WTC11 (cell line): ENCODE measurements at regions not wholly inside any gene's neighbourhood (a gene's known extent, or its start where the extent isn't known, plus 50 kb on each side); places are given as distances from the start of the nearest gene placed in this dataset.

ENCODE experiments used
- ATAC-seq: fragments of 200-7000 bp; cut with Tn5 transposase; 2 replicates; pipeline ENCODE4 v1.10.0; 2021; ENCODE audit warnings: mild to moderate bottlenecking, moderate library complexity
- CTCF ChIA-PET: fragments of 300-600 bp; sonication (Branson Sonifier 250); formaldehyde crosslinking; loops from one replicate; lab custom pipeline; 2021; ENCODE audit warnings: antibody characterized with exemption; lab: Charles Lee
- POLR2A ChIA-PET: fragments of 350-600 bp; sonication (Branson Sonifier 250); formaldehyde crosslinking; loops from one replicate; lab custom pipeline; 2021; ENCODE audit warnings: antibody characterized with exemption; lab: Charles Lee
- DNase-seq: peaks from one replicate; pipeline ENCODE4 v3.0.0; 2021; ENCODE audit warnings: low spot score
- H3K27ac Mint-ChIP-seq: 2 replicates; pipeline ENCODE4 v1.8.0; 2021; ENCODE audit warnings: mixed read lengths
- H3K27me3 Mint-ChIP-seq: 2 replicates; pipeline ENCODE4 v1.8.0; 2021; ENCODE audit warnings: low read depth, mild to moderate bottlenecking, moderate library complexity, mixed read lengths
- H3K36me3 Mint-ChIP-seq: 2 replicates; pipeline ENCODE4 v1.8.0; 2021; ENCODE audit warnings: mixed read lengths
- H3K4me1 Mint-ChIP-seq: 2 replicates; pipeline ENCODE4 v1.8.0; 2022; ENCODE audit warnings: mixed read lengths
- H3K4me3 Mint-ChIP-seq: 2 replicates; pipeline ENCODE4 v1.8.0; 2021; ENCODE audit warnings: mild to moderate bottlenecking, moderate library complexity, mixed read lengths
- H3K9me3 Mint-ChIP-seq: 2 replicates; pipeline ENCODE4 v1.8.0; 2021; ENCODE audit warnings: mixed read lengths
- ETV6 ChIP-seq: sonication (generic); formaldehyde crosslinking; IDR thresholded peaks from 2 replicates; pipeline ENCODE4 v1.8.1; 2022; ENCODE audit warnings: mild to moderate bottlenecking, missing genetic modification reagents
- FOXK1 ChIP-seq: sonication (generic); formaldehyde crosslinking; IDR thresholded peaks from 2 replicates; pipeline ENCODE4 v1.8.0; 2022; ENCODE audit warnings: mild to moderate bottlenecking, moderate library complexity, missing genetic modification reagents
- GABPB1 ChIP-seq: sonication (generic); formaldehyde crosslinking; IDR thresholded peaks from 2 replicates; pipeline ENCODE4 v1.8.1; 2023; ENCODE audit warnings: mild to moderate bottlenecking, missing genetic modification reagents
- RORB ChIP-seq: fragments of 250-450 bp; sonication (Bioruptor Pico); IDR thresholded peaks from 2 replicates; pipeline ENCODE4 v1.9.0; 2021; ENCODE audit warnings: mild to moderate bottlenecking
- SOX15 ChIP-seq: fragments of 250-450 bp; sonication (Bioruptor Pico); IDR thresholded peaks from 2 replicates; pipeline ENCODE4 v1.9.0; 2021; ENCODE audit warnings: mild to moderate bottlenecking
- SP1 ChIP-seq: sonication (generic); formaldehyde crosslinking; conservative IDR thresholded peaks from 2 replicates; pipeline ENCODE4 v1.8.1; 2022; ENCODE audit warnings: missing genetic modification reagents
- TEAD1 ChIP-seq: sonication (generic); formaldehyde crosslinking; IDR thresholded peaks from 2 replicates; pipeline ENCODE4 v1.8.0; 2022; ENCODE audit warnings: mild to moderate bottlenecking, missing genetic modification reagents
- ZBTB21 ChIP-seq: sonication (generic); formaldehyde crosslinking; IDR thresholded peaks from 2 replicates; pipeline ENCODE4 v1.8.1; 2023; ENCODE audit warnings: mild to moderate bottlenecking, missing genetic modification reagents, borderline replicate concordance
- ZNF396 ChIP-seq: fragments of 250-450 bp; sonication (Bioruptor Pico); IDR thresholded peaks from 2 replicates; pipeline ENCODE4 v1.8.0; 2021; ENCODE audit warnings: mild to moderate bottlenecking, moderate library complexity, borderline replicate concordance
- TF ChIP-seq, protein P1 (sequence below): sonication (generic); formaldehyde crosslinking; IDR thresholded peaks from 2 replicates; pipeline ENCODE4 v1.8.1; 2022; ENCODE audit warnings: mild to moderate bottlenecking, moderate library complexity, missing genetic modification reagents
- TF ChIP-seq, protein P2 (sequence below): sonication (generic); formaldehyde crosslinking; IDR thresholded peaks from 2 replicates; pipeline ENCODE4 v1.8.1; 2023; ENCODE audit warnings: mild to moderate bottlenecking, missing genetic modification reagents
- TF ChIP-seq, protein P3 (sequence below): sonication (generic); formaldehyde crosslinking; IDR thresholded peaks from 2 replicates; pipeline ENCODE4 v1.8.0; 2023; ENCODE audit warnings: missing genetic modification reagents
- TF ChIP-seq, protein P4 (sequence below): sonication (generic); formaldehyde crosslinking; IDR thresholded peaks from 2 replicates; pipeline ENCODE4 v1.8.0; 2023; ENCODE audit warnings: missing genetic modification reagents, mild to moderate bottlenecking, borderline replicate concordance
- TF ChIP-seq, protein P5 (sequence below): sonication (generic); formaldehyde crosslinking; IDR thresholded peaks from 2 replicates; pipeline ENCODE4 v1.8.1; 2022; ENCODE audit warnings: low read depth, missing genetic modification reagents, borderline replicate concordance
- TF ChIP-seq, protein P6 (sequence below): sonication (generic); formaldehyde crosslinking; IDR thresholded peaks from 2 replicates; pipeline ENCODE4 v1.8.0; 2022; ENCODE audit warnings: mild to moderate bottlenecking, missing genetic modification reagents
- TF ChIP-seq, protein P7 (sequence below): fragments of 250-450 bp; sonication (Bioruptor Pico); IDR thresholded peaks from 2 replicates; pipeline ENCODE4 v1.8.0; 2021; ENCODE audit warnings: mild to moderate bottlenecking
- TF ChIP-seq, protein P8 (sequence below): sonication (generic); formaldehyde crosslinking; IDR thresholded peaks from 2 replicates; pipeline ENCODE4 v1.8.1; 2023; ENCODE audit warnings: mild to moderate bottlenecking, missing genetic modification reagents, moderate library complexity

DNA sequence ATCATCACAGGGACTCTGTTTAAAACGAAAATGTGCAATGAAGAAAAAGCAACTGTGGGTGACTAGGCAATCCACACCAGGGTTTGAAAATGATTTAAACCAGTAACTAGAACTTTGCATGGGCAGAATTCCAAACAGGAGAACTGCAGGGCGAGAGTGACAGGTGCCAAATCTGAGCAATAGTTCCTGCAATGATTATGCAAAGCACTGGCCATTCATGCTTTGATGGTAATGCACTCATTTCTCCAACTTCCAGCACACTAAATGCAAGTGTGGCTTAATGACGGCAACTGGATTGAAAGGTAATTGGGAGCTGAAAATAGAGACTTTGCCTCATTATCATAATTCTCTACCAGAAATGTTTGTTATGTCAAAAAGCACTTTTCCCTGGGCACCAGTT lies 140.5 kb upstream of the TMCC3 start:
- H3K36me3 Mint-ChIP-seq = no peaks in the 10 kb centered on the region
- H3K4me3 Mint-ChIP-seq = no peak overlapping the region
- ChIA-PET CTCF (interaction anchor here (1.6 kb wide), 1 partner anchor 85 kb away, joined by 5 read pairs; no protein-coding TSS in a partner anchor), POLR2A (no interaction called here)
- no peak for DNase-seq
- H3K27me3 Mint-ChIP-seq = no peaks in the 10 kb centered on the region
- no peak overlapping the region for H3K27ac Mint-ChIP-seq
- TF ChIP-seq RORB = no peak
- TF ChIP-seq, protein P1, sequence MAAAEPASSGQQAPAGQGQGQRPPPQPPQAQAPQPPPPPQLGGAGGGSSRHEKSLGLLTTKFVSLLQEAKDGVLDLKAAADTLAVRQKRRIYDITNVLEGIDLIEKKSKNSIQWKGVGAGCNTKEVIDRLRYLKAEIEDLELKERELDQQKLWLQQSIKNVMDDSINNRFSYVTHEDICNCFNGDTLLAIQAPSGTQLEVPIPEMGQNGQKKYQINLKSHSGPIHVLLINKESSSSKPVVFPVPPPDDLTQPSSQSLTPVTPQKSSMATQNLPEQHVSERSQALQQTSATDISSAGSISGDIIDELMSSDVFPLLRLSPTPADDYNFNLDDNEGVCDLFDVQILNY (CRISPR knock-in tag) = no peak
- TF ChIP-seq, protein P2, sequence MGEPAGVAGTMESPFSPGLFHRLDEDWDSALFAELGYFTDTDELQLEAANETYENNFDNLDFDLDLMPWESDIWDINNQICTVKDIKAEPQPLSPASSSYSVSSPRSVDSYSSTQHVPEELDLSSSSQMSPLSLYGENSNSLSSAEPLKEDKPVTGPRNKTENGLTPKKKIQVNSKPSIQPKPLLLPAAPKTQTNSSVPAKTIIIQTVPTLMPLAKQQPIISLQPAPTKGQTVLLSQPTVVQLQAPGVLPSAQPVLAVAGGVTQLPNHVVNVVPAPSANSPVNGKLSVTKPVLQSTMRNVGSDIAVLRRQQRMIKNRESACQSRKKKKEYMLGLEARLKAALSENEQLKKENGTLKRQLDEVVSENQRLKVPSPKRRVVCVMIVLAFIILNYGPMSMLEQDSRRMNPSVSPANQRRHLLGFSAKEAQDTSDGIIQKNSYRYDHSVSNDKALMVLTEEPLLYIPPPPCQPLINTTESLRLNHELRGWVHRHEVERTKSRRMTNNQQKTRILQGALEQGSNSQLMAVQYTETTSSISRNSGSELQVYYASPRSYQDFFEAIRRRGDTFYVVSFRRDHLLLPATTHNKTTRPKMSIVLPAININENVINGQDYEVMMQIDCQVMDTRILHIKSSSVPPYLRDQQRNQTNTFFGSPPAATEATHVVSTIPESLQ (CRISPR knock-in tag) = no peak
- TF ChIP-seq, protein P3, sequence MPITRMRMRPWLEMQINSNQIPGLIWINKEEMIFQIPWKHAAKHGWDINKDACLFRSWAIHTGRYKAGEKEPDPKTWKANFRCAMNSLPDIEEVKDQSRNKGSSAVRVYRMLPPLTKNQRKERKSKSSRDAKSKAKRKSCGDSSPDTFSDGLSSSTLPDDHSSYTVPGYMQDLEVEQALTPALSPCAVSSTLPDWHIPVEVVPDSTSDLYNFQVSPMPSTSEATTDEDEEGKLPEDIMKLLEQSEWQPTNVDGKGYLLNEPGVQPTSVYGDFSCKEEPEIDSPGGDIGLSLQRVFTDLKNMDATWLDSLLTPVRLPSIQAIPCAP (CRISPR knock-in tag) = no peak
- TF ChIP-seq SOX15 (CRISPR knock-in tag) = no peak
- H3K9me3 Mint-ChIP-seq = no peaks in the 10 kb centered on the region
- ATAC-seq = no peak
- H3K4me1 Mint-ChIP-seq = peaks cover 11% of the 10 kb centered on the region

DNA sequence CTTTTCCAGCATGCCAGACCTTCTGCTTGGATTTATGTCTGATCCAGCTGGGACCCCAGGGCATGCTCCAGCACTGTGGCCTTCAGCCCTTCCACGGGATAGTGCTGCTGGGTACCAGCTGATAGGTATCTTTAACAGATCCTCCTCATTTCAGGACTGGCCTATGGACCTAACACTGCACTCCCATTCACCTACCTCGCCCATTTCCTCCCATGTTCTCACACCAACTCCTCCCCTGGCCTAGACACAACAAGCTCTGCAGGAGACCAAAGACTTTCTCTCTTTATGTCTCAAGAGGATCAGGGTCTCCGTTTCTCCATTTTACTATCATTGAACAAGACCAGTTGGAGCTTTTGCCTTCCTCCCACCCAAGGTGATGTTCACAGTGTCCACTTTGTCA lies 140.0 kb upstream of the TMCC3 start:
- H3K36me3 Mint-ChIP-seq = no peaks in the 10 kb centered on the region
- peaks cover 7% of the 10 kb centered on the region for H3K4me1 Mint-ChIP-seq
- POLR2A ChIA-PET = no interaction called here
- DNase-seq (no peak), ATAC-seq (no peak)
- H3K27ac Mint-ChIP-seq = no peak overlapping the region
- CTCF ChIA-PET = interaction anchor here (1.6 kb wide), 1 partner anchor 85 kb away, joined by 5 read pairs; no protein-coding TSS in a partner anchor
- H3K27me3 Mint-ChIP-seq = no peaks in the 10 kb centered on the region
- no peak overlapping the region for H3K4me3 Mint-ChIP-seq
- H3K9me3 Mint-ChIP-seq = no peaks in the 10 kb centered on the region
- TF ChIP-seq, protein P4, sequence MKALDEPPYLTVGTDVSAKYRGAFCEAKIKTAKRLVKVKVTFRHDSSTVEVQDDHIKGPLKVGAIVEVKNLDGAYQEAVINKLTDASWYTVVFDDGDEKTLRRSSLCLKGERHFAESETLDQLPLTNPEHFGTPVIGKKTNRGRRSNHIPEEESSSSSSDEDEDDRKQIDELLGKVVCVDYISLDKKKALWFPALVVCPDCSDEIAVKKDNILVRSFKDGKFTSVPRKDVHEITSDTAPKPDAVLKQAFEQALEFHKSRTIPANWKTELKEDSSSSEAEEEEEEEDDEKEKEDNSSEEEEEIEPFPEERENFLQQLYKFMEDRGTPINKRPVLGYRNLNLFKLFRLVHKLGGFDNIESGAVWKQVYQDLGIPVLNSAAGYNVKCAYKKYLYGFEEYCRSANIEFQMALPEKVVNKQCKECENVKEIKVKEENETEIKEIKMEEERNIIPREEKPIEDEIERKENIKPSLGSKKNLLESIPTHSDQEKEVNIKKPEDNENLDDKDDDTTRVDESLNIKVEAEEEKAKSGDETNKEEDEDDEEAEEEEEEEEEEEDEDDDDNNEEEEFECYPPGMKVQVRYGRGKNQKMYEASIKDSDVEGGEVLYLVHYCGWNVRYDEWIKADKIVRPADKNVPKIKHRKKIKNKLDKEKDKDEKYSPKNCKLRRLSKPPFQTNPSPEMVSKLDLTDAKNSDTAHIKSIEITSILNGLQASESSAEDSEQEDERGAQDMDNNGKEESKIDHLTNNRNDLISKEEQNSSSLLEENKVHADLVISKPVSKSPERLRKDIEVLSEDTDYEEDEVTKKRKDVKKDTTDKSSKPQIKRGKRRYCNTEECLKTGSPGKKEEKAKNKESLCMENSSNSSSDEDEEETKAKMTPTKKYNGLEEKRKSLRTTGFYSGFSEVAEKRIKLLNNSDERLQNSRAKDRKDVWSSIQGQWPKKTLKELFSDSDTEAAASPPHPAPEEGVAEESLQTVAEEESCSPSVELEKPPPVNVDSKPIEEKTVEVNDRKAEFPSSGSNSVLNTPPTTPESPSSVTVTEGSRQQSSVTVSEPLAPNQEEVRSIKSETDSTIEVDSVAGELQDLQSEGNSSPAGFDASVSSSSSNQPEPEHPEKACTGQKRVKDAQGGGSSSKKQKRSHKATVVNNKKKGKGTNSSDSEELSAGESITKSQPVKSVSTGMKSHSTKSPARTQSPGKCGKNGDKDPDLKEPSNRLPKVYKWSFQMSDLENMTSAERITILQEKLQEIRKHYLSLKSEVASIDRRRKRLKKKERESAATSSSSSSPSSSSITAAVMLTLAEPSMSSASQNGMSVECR (CRISPR knock-in tag) = no peak
- TF ChIP-seq, protein P5, sequence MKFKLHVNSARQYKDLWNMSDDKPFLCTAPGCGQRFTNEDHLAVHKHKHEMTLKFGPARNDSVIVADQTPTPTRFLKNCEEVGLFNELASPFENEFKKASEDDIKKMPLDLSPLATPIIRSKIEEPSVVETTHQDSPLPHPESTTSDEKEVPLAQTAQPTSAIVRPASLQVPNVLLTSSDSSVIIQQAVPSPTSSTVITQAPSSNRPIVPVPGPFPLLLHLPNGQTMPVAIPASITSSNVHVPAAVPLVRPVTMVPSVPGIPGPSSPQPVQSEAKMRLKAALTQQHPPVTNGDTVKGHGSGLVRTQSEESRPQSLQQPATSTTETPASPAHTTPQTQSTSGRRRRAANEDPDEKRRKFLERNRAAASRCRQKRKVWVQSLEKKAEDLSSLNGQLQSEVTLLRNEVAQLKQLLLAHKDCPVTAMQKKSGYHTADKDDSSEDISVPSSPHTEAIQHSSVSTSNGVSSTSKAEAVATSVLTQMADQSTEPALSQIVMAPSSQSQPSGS (CRISPR knock-in tag) = no peak

DNA sequence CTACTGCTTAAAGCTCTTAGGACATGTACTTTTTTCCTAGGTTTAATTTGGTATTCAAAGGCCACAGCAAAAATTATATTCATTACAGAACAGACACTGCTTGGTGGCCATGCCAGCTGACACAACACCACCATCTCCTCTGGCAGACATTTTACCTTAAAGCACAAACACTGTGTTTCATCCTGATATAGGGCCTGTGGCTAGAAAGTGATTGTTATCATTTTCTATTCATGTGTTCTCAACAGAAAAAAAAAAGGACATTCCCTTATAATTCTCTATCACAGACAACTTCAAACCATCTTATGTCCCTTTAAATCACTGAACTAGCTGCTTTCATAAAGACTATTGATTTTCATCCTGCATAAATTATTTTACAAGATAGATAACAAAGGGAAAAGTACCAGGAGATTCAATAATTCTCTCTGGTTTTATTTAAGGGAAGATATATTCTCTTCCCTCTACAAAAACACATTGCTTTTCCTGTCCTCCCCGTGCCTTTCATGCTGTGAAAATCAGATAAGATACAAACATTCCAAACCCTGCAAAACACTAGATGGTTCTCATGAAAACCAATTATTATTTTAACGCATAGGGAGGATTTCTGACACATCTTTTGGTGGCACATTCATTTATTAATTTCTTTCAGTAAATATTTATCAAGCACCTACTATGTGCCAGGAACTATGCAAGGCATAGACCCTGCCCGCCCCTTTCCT lies 139.3 kb upstream of the TMCC3 start:
- ATAC-seq (no peak), DNase-seq (no peak)
- H3K4me3 Mint-ChIP-seq = no peak overlapping the region
- ChIA-PET POLR2A (no interaction called here), CTCF (interaction anchor here (1.6 kb wide), 1 partner anchor 86 kb away, joined by 5 read pairs; no protein-coding TSS in a partner anchor)
- peaks cover 3% of the 10 kb centered on the region for H3K4me1 Mint-ChIP-seq
- H3K36me3 Mint-ChIP-seq = no peaks in the 10 kb centered on the region
- no peak overlapping the region for H3K27ac Mint-ChIP-seq
- H3K9me3 Mint-ChIP-seq = no peaks in the 10 kb centered on the region
- no peaks in the 10 kb centered on the region for H3K27me3 Mint-ChIP-seq
- TF ChIP-seq, protein P6, sequence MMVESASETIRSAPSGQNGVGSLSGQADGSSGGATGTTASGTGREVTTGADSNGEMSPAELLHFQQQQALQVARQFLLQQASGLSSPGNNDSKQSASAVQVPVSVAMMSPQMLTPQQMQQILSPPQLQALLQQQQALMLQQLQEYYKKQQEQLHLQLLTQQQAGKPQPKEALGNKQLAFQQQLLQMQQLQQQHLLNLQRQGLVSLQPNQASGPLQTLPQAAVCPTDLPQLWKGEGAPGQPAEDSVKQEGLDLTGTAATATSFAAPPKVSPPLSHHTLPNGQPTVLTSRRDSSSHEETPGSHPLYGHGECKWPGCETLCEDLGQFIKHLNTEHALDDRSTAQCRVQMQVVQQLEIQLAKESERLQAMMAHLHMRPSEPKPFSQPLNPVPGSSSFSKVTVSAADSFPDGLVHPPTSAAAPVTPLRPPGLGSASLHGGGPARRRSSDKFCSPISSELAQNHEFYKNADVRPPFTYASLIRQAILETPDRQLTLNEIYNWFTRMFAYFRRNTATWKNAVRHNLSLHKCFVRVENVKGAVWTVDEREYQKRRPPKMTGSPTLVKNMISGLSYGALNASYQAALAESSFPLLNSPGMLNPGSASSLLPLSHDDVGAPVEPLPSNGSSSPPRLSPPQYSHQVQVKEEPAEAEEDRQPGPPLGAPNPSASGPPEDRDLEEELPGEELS (CRISPR knock-in tag) = no peak
- TF ChIP-seq, protein P7, sequence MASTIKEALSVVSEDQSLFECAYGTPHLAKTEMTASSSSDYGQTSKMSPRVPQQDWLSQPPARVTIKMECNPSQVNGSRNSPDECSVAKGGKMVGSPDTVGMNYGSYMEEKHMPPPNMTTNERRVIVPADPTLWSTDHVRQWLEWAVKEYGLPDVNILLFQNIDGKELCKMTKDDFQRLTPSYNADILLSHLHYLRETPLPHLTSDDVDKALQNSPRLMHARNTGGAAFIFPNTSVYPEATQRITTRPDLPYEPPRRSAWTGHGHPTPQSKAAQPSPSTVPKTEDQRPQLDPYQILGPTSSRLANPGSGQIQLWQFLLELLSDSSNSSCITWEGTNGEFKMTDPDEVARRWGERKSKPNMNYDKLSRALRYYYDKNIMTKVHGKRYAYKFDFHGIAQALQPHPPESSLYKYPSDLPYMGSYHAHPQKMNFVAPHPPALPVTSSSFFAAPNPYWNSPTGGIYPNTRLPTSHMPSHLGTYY (CRISPR knock-in tag) = no peak
- TF ChIP-seq ZNF396 (CRISPR knock-in tag) (no peak), GABPB1 (CRISPR knock-in tag) (no peak), TEAD1 (no peak), SP1 (CRISPR knock-in tag) (no peak), ETV6 (CRISPR knock-in tag) (no peak), FOXK1 (CRISPR knock-in tag) (no peak), ZBTB21 (no peak)
- TF ChIP-seq, protein P8, sequence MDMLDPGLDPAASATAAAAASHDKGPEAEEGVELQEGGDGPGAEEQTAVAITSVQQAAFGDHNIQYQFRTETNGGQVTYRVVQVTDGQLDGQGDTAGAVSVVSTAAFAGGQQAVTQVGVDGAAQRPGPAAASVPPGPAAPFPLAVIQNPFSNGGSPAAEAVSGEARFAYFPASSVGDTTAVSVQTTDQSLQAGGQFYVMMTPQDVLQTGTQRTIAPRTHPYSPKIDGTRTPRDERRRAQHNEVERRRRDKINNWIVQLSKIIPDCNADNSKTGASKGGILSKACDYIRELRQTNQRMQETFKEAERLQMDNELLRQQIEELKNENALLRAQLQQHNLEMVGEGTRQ (CRISPR knock-in tag) = no peak
